Gastroesophageal sphincter (tissue), 4 donors: ENCODE measurements at regions not wholly inside any gene's neighbourhood (a gene's known extent, or its start where the extent isn't known, plus 50 kb on each side); places are given as distances from the start of the nearest gene placed in this dataset.

ENCODE experiments used
- ATAC-seq: fragments of 150-250 bp; one replicate; pipeline ENCODE4 v1.9.1; 2016; ENCODE audit warnings: mild to moderate bottlenecking, moderate library complexity
- H3K27ac ChIP-seq, 4 donors: fragments of 200-600 bp; sonication (generic) in 3 of 4; 1 replicate in 3 of 4; 2 replicates in 1 of 4; pipeline ENCODE4 v1.5.1; 2016 to 2019
- H3K27me3 ChIP-seq: fragments of 200-600 bp; sonication (generic); one replicate; pipeline ENCODE4 v1.5.1; 2019
- H3K36me3 ChIP-seq, 2 donors: fragments of 200-600 bp; sonication (generic); one replicate each; pipeline ENCODE4 v1.5.1; 2019; ENCODE audit warnings: control low read depth in 1 of 2
- H3K4me1 ChIP-seq, 3 donors: fragments of 200-600 bp; sonication (generic); 1 replicate in 2 of 3; 2 replicates in 1 of 3; pipeline ENCODE4 v1.5.1; 2016 to 2019; ENCODE audit warnings: control low read depth in 2 of 3
- H3K4me3 ChIP-seq, 2 donors: fragments of 200-600 bp; sonication (generic); one replicate each; pipeline ENCODE4 v1.5.1; 2019; ENCODE audit warnings: mild to moderate bottlenecking in 1 of 2, moderate library complexity in 1 of 2
- H3K9me3 ChIP-seq, 3 donors: fragments of 200-600 bp; sonication (generic); one replicate each; pipeline ENCODE4 v1.5.1; 2017 to 2019; ENCODE audit warnings: control low read depth in 2 of 3
- EP300 ChIP-seq: sonication (generic); formaldehyde crosslinking; IDR thresholded peaks from one replicate; pipeline ENCODE4 v1.6.1; 2017; ENCODE audit warnings: antibody characterized with exemption, mild to moderate bottlenecking
- POLR2A ChIP-seq, 2 donors: fragments of 450-650 bp; IDR thresholded peaks; one replicate each; pipeline ENCODE4 v1.6.1; 2017; ENCODE audit warnings: antibody characterized with exemption in 2 of 2, mild to moderate bottlenecking in 2 of 2, moderate library complexity in 1 of 2
- POLR2AphosphoS5 ChIP-seq: sonication (generic); formaldehyde crosslinking; IDR thresholded peaks from one replicate; pipeline ENCODE4 v1.6.1; 2017; ENCODE audit warnings: antibody characterized with exemption
- WGBS, 2 donors: methylation state at CpG; one replicate each; pipeline ENCODE4 v1.1.5; 2018; ENCODE audit warnings: low coverage in 1 of 2; 5-methylcytosine and 5-hydroxymethylcytosine counted together
- TF ChIP-seq, protein P1 (sequence below), 4 experiments: fragments of 200-600 bp in 2 of 4; fragments of 450-650 bp in 2 of 4; sonication (generic) in 1 of 4; IDR thresholded peaks; one replicate each; pipeline ENCODE4 v1.5.1; 2017 to 2019; ENCODE audit warnings: antibody characterized with exemption in 4 of 4, mild to moderate bottlenecking in 2 of 4, moderate library complexity in 2 of 4

DNA sequence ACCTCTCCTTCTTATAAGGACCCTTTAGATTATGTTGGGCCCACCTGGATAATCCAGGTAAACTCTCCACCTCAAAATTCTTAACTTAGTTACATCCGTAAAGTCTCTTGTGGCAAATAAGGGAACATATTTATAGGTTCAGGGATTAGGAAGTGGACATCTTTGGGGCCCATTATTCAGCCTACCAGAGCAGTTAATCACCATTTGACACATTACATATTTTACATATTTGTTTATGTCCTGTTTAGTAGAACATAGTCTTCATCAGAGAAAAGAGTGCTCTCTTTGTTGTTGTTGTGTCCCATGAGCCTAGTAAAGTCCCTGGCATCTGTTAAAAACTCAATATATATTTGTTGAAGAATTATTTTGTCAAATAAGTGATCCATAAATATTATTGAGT lies 134.0 kb upstream of the SPATS2L start:
- TF ChIP-seq, protein P1, sequence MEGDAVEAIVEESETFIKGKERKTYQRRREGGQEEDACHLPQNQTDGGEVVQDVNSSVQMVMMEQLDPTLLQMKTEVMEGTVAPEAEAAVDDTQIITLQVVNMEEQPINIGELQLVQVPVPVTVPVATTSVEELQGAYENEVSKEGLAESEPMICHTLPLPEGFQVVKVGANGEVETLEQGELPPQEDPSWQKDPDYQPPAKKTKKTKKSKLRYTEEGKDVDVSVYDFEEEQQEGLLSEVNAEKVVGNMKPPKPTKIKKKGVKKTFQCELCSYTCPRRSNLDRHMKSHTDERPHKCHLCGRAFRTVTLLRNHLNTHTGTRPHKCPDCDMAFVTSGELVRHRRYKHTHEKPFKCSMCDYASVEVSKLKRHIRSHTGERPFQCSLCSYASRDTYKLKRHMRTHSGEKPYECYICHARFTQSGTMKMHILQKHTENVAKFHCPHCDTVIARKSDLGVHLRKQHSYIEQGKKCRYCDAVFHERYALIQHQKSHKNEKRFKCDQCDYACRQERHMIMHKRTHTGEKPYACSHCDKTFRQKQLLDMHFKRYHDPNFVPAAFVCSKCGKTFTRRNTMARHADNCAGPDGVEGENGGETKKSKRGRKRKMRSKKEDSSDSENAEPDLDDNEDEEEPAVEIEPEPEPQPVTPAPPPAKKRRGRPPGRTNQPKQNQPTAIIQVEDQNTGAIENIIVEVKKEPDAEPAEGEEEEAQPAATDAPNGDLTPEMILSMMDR (IDR thresholded peaks at IDR 0.05) = no peak
- H3K27ac ChIP-seq = no peak overlapping the region
- 100% methylated on average over 1 of the region's 1 CpG for WGBS, 2 donors

DNA sequence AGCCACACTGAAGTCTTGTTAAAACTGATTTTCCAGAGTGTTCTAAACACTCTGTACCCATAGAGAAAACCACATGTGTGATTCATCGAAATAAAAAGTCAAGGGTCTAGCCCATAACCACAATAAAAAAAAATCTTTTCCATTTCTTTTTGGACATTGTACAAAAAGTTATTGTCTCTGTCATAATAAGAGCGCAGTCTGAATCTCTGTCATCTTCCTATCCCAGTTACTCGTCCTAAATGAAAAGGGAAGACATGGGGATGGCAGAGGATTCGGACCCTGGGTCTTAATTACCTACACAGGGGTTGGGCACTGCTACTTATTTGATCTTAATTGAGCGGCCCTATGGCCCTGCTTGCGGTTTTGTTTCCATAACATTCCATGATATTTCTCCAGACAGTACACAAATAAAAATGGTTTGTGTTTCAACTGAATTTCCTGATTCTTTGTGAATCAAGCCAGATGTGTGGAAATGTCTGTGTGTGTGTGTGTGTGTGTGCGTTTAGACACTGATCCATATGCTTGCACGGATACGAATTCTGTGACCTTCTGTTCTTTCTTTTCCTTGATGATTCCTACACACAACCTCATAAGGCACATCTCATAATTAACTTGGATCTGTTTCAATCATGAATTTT lies 133.4 kb upstream of the SPATS2L start:
- Histone ChIP-seq H3K4me1 (no peaks in the 10 kb centered on the region), H3K27ac (no peak overlapping the region), H3K36me3 (no peaks in the 10 kb centered on the region), H3K27me3 (no peaks in the 10 kb centered on the region), H3K9me3 (no peaks in the 10 kb centered on the region), H3K4me3 (no peak overlapping the region)
- 83% methylated on average over 7 to 9 of the region's 9 CpGs for WGBS, 2 donors
- no peak for ATAC-seq
- TF ChIP-seq EP300 = no peak
- no peak for TF ChIP-seq POLR2A (IDR thresholded peaks at IDR 0.05)
- no peak for TF ChIP-seq POLR2AphosphoS5
- TF ChIP-seq, protein P1 (IDR thresholded peaks at IDR 0.05) = no peak

More for the DNA sequence above, 134.0 kb upstream of the SPATS2L start:
- no peaks in the 10 kb centered on the region for H3K4me1 ChIP-seq
- no peak overlapping the region for H3K4me3 ChIP-seq
- ATAC-seq = no peak
- no peaks in the 10 kb centered on the region for H3K9me3 ChIP-seq
- H3K27me3 ChIP-seq = no peaks in the 10 kb centered on the region
- no peaks in the 10 kb centered on the region for H3K36me3 ChIP-seq

DNA sequence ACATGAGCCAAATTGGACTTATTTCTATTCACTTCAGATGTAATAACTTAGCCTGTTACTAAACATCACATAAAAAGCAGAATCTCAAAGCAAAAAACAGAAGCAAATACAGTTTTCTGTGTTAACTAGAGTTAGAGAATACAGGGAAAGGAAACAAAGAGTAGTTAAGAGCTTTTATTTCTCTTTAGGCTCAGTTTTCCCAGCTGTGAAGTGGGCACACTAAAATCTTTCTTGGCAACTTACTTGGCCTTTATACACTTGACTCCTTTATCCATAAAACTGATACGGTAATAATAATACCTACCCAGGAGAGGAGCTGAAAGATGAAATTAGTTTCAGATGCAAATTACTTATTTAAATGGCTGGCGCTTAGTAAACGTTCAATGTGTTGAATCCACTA lies 132.8 kb upstream of the SPATS2L start:
- Histone ChIP-seq H3K4me3 (no peak overlapping the region), H3K4me1 (no peaks in the 10 kb centered on the region), H3K36me3 (no peaks in the 10 kb centered on the region), H3K27ac (no peak overlapping the region), H3K9me3 (no peaks in the 10 kb centered on the region), H3K27me3 (no peaks in the 10 kb centered on the region)
- TF ChIP-seq, protein P1 (IDR thresholded peaks at IDR 0.05) = no peak
- no peak for TF ChIP-seq POLR2AphosphoS5
- TF ChIP-seq EP300 = no peak
- TF ChIP-seq POLR2A (IDR thresholded peaks at IDR 0.05) = no peak
- WGBS, 2 donors = 89 to 91% methylated on average over 3 of the region's 3 CpGs
- ATAC-seq = no peak

DNA sequence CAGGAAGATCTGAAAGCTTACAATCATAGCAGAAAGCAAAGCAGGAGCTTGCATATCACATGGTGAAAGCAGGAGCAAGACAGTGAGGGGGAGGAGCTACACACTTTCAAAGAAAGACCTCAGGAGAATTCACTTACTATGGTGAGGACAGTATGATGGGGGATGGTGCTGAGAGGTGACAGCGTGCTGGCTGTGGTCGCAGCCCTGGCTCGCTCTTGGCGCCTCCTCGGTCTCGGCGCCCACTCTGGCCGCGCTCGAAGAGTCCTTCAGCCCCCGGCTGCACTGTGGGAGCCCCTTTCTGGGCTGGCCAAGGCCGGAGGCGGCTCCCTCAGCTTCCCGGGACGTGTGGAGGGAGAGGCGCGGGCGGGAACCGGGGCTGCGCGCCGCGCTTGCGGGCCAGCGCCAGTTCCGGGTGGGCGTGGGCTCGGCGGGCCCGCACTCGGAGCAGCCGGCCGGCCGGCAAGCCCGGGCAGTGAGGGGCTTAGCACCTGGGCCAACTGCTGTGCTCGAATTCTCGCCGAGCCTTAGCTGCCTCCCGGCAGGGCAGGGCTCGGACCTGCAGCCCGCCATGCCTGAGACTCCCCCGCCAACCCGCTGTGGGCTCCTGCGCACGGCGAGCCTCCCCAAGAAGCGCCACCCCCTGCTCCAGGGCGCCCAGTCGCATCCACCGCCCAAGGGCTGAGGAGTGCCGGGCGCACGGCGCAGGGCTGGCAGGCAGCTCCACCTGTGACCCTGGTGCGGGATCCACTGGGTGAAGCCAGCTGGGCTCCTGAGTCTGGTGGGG lies 131.9 kb upstream of the SPATS2L start:
- Histone ChIP-seq H3K36me3 (no peaks in the 10 kb centered on the region), H3K27me3 (no peaks in the 10 kb centered on the region), H3K9me3 (no peaks in the 10 kb centered on the region), H3K27ac (no peak overlapping the region), H3K4me3 (no peak overlapping the region), H3K4me1 (no peaks in the 10 kb centered on the region)
- no peak for ATAC-seq
- TF ChIP-seq POLR2A (IDR thresholded peaks at IDR 0.05) (no peak), POLR2AphosphoS5 (no peak), EP300 (no peak)
- TF ChIP-seq, protein P1 (IDR thresholded peaks at IDR 0.05) = no peak
- WGBS, 2 donors = 80% methylated on average over 2 of the region's 55 CpGs; no CpG with 5 or more reads in 1 of the 2 donors
